Dermis blood vessel endothelial cell (primary cell): ENCODE measurements at regions not wholly inside any gene's neighbourhood (a gene's known extent, or its start where the extent isn't known, plus 50 kb on each side); places are given as distances from the start of the nearest gene placed in this dataset.
"Not testable (repeated sequence)": the region's sequence is repeated elsewhere in the genome, so short reads cannot be mapped to it uniquely, and the experiment has no call there.

Source experiments
- DNase-seq: peaks from one replicate; pipeline ENCODE4 v3.0.0; 2010

- DNase-seq, result no peak
These were observed 793.9 kb upstream of the EPHA7 start for GRCh38 chr6:94213226-94213625.

DNA sequence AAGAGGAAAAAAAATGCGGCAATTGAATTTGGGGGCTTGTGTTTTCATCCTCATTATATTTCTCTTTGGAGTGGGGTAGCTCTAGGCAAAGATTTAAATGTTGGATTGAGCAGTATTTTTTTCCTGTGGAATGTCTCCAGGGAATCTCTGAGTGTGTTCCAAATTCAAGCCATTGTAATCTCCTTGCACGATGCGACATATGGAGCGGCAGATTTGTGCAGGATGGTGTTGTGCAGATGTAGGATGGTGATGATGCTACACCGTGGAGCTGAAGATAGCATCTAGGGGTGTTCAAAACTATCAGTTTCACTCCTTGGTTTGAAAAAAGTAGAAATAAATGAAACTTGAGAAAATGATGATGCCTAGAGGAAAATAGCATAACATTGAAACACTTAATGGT, 777.5 kb upstream of the EPHA7 start:
- DNase-seq, result no peak

- DNase-seq, result no peak
These were observed 770.7 kb upstream of the EPHA7 start for GRCh38 chr6:94190030-94190429.

- no peak for DNase-seq
These were observed 765.5 kb upstream of the EPHA7 start for GRCh38 chr6:94184666-94185464.

GRCh38 chr6:94177429-94177828, 758.1 kb upstream of the EPHA7 start:
- DNase-seq, result no peak

GRCh38 chr6:94175465-94175864, 756.1 kb upstream of the EPHA7 start:
- DNase-seq, result no peak

DNA sequence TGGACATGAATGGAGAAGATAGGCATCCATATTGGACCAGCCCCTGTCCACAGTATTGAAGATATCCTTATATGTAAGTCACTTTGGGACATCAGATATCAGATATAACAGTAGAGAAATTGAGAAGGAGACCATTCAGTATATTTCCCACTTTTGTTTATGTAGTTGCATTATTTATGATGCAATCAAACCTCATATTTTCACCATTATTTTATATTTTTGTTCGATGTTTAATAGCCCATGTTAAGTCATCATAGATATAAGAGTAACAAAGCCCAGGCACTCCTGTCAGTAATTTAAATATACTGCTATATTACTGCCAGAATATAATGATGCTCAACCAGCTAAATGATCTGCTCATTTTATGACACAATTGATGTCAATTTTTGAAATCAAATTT, 744.5 kb upstream of the EPHA7 start:
- no peak for DNase-seq

- no peak for DNase-seq
These were observed 731.5 kb upstream of the EPHA7 start for GRCh38 chr6:94150886-94151285.

GRCh38 chr6:94144807-94145206, 725.4 kb upstream of the EPHA7 start:
- no peak for DNase-seq

GRCh38 chr6:94137178-94137577, 717.8 kb upstream of the EPHA7 start:
- not testable (repeated sequence) for DNase-seq

DNA sequence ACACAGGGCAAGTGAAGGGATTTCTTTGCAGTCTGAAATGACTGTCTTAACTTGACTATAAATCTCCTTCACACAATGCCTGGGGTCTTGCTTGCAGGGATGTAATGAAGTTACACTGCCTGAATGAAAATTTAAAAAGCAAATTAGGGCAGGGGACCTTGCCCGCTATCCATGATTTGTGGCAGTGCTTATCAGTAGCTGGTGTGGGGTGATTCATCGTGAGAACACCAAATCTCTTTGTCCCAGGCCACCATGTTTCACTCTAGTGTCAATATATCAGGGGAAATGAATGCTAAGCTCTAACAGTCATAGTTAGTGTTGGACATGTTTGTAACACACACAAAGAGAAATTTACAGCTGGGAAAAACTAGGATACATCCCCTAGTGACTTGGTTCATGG, 713.7 kb upstream of the EPHA7 start:
- no peak for DNase-seq

DNA sequence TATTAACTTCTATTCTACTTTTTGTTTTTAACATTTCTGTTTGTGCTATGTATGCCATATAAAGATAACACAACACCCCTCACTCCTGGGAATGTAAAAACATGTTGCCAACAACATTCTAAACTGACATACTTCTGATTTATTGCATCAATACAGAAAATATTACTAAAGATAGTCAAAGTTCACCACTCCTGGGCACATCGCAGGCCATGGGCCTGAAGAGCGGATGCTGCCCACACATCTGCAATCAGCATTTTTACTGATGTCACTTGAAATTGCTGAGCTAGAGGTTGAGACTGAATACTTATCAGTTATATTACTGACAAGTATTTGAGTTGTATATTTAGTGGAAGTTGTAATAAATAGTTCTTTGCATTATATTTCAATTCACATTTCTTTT, 711.9 kb upstream of the EPHA7 start:
- no peak for DNase-seq

GRCh38 chr6:94130478-94130877, 711.1 kb upstream of the EPHA7 start:
- no peak for DNase-seq

DNA sequence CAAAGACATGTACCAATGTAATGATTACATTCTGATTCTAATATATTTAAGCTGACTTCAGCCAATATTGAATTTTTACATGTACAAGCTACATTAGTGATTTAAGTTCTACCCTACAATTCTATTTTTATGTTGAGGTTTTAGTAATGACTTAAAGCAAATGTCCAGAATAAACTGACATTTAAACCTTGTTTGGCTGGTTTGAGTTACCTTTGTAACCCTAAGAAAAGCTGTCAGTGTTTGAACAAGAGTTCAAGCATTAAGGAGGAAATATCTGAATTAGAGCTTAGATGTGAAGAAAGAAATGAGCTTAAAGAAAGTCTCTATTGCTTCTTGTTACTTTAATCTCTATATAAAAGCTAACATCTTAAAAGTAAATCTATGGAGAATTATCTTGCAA, 710.6 kb upstream of the EPHA7 start:
- DNase-seq, result no peak

DNA sequence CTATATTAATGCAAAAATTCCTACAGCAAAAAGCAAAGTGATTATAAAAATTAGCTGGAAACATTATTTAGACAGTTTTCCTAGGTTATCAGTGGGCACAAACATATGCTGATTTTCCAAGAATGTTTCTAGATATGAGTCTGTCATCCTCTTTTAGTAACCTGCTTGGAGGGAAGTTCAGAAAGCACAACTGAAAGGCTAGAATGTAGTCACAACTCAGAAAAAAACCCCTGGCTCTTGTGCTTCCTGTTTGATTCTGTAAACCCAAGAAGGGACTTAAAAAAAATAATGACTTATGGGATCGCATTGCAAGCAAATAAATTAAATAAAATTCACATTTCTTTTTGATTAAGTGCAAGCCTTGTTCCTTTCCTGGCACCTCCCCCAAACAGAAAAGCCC, 708.4 kb upstream of the EPHA7 start:
- DNase-seq, result no peak

DNA sequence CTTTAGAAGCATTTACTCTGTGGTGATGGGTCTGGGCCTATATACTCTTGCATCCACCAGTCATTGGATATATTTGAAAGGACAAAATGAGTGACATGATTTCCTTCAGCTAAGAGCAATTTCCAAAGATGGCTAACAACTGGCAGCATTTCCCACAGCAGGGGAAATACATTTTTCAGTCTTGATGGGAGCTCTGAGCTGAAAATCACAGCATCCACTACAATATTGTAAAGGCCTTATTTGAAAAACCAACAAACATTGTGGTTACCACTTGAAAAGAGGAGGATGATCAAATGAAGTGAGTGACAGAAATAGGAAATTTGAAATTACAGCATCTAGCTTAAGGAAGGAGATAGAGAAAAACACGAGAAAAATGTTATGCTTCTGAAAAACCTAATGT, 705.0 kb upstream of the EPHA7 start:
- DNase-seq, result no peak

GRCh38 chr6:94121094-94121493, 701.7 kb upstream of the EPHA7 start:
- no peak for DNase-seq

DNA sequence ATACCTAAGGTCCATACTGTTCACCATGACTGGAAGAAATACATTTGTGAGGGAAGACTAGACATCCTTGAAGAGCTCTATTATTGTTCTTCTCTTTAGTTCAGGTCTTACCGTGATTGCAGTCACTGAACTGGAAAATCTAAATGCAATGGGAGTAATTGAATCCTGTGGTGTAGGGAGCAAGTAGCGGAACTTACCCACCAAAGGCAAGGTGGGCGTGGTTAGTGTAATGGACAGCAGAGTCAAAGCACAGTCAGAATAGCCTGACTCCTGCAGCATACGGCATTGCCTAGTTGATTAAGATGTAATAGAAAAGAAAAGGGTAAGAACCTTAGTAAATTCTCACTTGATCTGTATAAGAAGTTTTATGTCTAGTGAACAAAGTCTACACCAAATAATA, 679.7 kb upstream of the EPHA7 start:
- DNase-seq, result no peak

GRCh38 chr6:94095961-94096360, 676.6 kb upstream of the EPHA7 start:
- no peak for DNase-seq

DNA sequence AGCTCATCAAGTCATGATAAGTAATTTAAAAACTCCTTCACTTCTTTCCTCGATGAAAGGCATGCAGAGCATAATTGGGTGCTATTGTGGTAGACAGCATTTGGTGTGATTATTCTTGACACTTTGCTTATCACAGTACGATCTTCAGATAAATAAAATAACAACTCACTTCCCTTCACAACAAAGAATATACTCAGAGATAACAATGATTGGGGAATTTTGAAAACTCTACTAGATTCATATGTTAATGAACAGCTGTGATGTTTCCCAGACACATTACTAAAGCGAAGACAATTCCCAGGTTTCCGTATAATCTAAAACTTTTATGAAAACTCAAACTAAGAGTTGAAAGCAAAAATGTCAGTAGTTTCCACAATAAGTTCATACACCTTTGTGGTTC, 670.6 kb upstream of the EPHA7 start:
- no peak for DNase-seq

GRCh38 chr6:94088870-94089269, 669.5 kb upstream of the EPHA7 start:
- no peak for DNase-seq

DNA sequence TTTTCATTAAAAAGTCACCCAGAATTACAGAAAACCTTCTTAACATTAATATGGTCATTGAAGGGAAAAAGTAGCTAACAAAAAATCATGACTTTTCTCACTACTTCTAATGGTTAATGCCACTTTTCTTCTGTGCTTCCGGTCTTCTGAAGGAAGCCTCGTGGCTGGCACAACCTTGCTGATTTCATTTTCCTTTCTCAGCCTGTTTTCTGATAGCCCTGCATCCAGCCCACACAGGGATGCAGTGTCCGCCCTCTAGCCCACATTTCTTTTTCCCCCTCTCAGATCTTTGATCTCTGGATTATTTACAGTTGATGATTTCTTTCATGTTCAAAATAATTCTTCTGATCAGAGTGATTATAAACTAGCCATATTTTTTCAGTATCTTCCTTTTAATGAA, 655.4 kb upstream of the EPHA7 start:
- no peak for DNase-seq

DNA sequence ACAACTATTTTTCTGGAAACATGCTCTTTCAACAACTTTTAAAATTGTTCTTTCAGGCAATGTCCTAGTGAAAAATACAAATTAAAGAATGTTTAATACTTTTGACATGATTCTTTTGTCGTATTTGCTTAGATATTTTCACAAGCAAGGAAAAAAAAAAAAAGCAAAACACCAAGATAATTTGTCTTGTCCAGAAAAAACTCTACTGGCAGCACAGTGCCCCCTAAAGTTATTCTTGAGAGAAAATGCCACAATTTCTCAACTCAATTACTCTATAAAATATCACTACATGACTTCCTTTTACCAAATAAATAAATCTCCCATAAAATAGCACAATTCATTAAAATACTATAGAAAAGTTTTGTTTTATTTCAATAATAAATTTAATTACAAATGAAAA, 652.5 kb upstream of the EPHA7 start:
- DNase-seq, result no peak

- no peak for DNase-seq
These were observed 646.5 kb upstream of the EPHA7 start for GRCh38 chr6:94065707-94066337.

DNA sequence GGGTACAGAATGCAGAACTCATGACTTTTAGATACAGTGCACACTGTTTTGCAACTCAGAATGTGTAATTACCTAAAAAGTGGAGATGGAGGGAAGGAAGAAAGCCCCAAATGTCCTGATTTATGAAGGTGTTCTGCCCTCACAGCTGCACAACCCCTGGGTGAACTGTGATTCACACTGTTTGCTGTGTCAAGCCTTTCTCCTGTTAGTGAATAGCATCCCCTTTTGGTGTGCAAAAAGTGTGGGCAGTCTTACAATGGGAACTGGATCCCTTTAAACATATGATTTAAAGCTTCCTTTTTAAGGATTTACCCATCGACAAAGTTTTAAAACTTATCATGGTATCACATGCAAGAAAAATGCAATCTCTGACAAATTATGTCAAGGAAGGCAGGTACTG, 633.4 kb upstream of the EPHA7 start:
- DNase-seq, result no peak
